ENCODE measurements at regions not wholly inside any gene's neighbourhood (a gene's known extent, or its start where the extent isn't known, plus 50 kb on each side); places are given as distances from the start of the nearest gene placed in this dataset.

GRCh38 chr2:12987246-12987645 is 270.5 kb downstream of the TRIB2 start:
- no peak overlapping the region for H3K4me3 ChIP-seq
- no peak for ATAC-seq
- intact Hi-C loops (cut with DNase I): no loop called here
- TF ChIP-seq CTCF (IDR thresholded peaks at IDR 0.05): no peak
- no peak for DNase-seq
- no peak overlapping the region for H3K27ac ChIP-seq
- H3K9me3 ChIP-seq: no peaks in the 10 kb centered on the region
- H3K4me1 ChIP-seq: no peaks in the 10 kb centered on the region
- no peaks in the 10 kb centered on the region for H3K27me3 ChIP-seq (ENCODE audit: low read depth)
- no peaks in the 10 kb centered on the region for H3K36me3 ChIP-seq

- H3K4me3 ChIP-seq: no peak overlapping the region
- H3K36me3 ChIP-seq: no peaks in the 10 kb centered on the region
- H3K9me3 ChIP-seq: no peaks in the 10 kb centered on the region
- H3K4me1 ChIP-seq: no peaks in the 10 kb centered on the region
- no peaks in the 10 kb centered on the region for H3K27me3 ChIP-seq (ENCODE audit: low read depth)
- ATAC-seq (no peak), DNase-seq (no peak)
- no peak overlapping the region for H3K27ac ChIP-seq
- intact Hi-C loops (cut with DNase I): no loop called here
- no peak for TF ChIP-seq CTCF (IDR thresholded peaks at IDR 0.05)
These were observed 271.5 kb downstream of the TRIB2 start for GRCh38 chr2:12988279-12988678.

GRCh38 chr2:12990523-12990922 is 273.8 kb downstream of the TRIB2 start:
- no peak for DNase-seq

GRCh38 chr2:12998685-12999084 is 281.9 kb downstream of the TRIB2 start:
- H3K9me3 ChIP-seq: no peaks in the 10 kb centered on the region

More at GRCh38 chr2:12990523-12990922, 273.8 kb downstream of the TRIB2 start:
- no peak for ATAC-seq
- TF ChIP-seq CTCF (IDR thresholded peaks at IDR 0.05): no peak
- Histone ChIP-seq H3K27me3 (ENCODE audit: low read depth) (no peaks in the 10 kb centered on the region), H3K9me3 (no peaks in the 10 kb centered on the region), H3K4me1 (no peaks in the 10 kb centered on the region), H3K4me3 (no peak overlapping the region), H3K27ac (no peak overlapping the region), H3K36me3 (no peaks in the 10 kb centered on the region)
- intact Hi-C loops (cut with DNase I): no loop called here

GRCh38 chr2:13000664-13001363 is 284.1 kb downstream of the TRIB2 start:
- H3K4me1 ChIP-seq: no peaks in the 10 kb centered on the region
- no peak for ATAC-seq
- no peak overlapping the region for H3K27ac ChIP-seq
- H3K9me3 ChIP-seq: no peaks in the 10 kb centered on the region
- intact Hi-C loops (cut with DNase I): loop anchor here (5.0 kb wide), 1 partner anchor 279 kb away; no protein-coding TSS in a partner anchor
- DNase-seq: no peak
- no peaks in the 10 kb centered on the region for H3K27me3 ChIP-seq (ENCODE audit: low read depth)
- no peak for TF ChIP-seq CTCF (IDR thresholded peaks at IDR 0.05)
- H3K36me3 ChIP-seq: no peaks in the 10 kb centered on the region
- H3K4me3 ChIP-seq: no peak overlapping the region

More at GRCh38 chr2:12998685-12999084, 281.9 kb downstream of the TRIB2 start:
- intact Hi-C loops (cut with DNase I): no loop called here
- ATAC-seq: no peak
- H3K36me3 ChIP-seq: no peaks in the 10 kb centered on the region
- no peak overlapping the region for H3K4me3 ChIP-seq
- H3K27me3 ChIP-seq (ENCODE audit: low read depth): no peaks in the 10 kb centered on the region
- no peaks in the 10 kb centered on the region for H3K4me1 ChIP-seq
- DNase-seq: no peak
- TF ChIP-seq CTCF (IDR thresholded peaks at IDR 0.05): no peak
- no peak overlapping the region for H3K27ac ChIP-seq

All from lower lobe of right lung (tissue), 2 donors.